ENCODE measurements at regions not wholly inside any gene's neighbourhood (a gene's known extent, or its start where the extent isn't known, plus 50 kb on each side); places are given as distances from the start of the nearest gene placed in this dataset.

GRCh38 chr22:44410451-44410991, 87.5 kb downstream of the RTL6 start:
- H3K27me3 ChIP-seq (ENCODE audit: control insufficient read depth in 2 of 2, insufficient read depth in 2 of 2, low read length in 2 of 2), result no peaks in the 10 kb centered on the region
- intact Hi-C loops (cut with micrococcal nuclease) (no loop called here), dilution Hi-C loops (cut with MboI; ENCODE audit: extremely low pct_ligation_motif_present, low sequenced_read_pairs) (no loop called here)
- POLR2A ChIA-PET, result no interaction called here
- DNase-seq (ENCODE audit: low read depth, low spot score) (no peak), FAIRE-seq (no peak)
- no peaks in the 10 kb centered on the region for H3K79me2 ChIP-seq (ENCODE audit: control insufficient read depth, insufficient read depth, low read length)
- H2AFZ ChIP-seq (ENCODE audit: low read depth, low read length), result no peak overlapping the region
- H3K9ac ChIP-seq (replicated peaks; ENCODE audit: extremely low read depth, insufficient read depth, low read length), result no peak overlapping the region
- H4K20me1 ChIP-seq (replicated peaks; ENCODE audit: control insufficient read depth, extremely low read depth, insufficient read depth, low read length), result no peaks in the 10 kb centered on the region
- H3K4me2 ChIP-seq (ENCODE audit: insufficient read depth, low read length), result no peak overlapping the region
- no peak overlapping the region for H3K27ac ChIP-seq (ENCODE audit: insufficient read depth, low read depth, low read length)
- TF ChIP-seq CTCF (IDR thresholded peaks at IDR 0.05; ENCODE audit: extremely low read depth in 1 of 2, insufficient read depth in 1 of 2, low read depth in 1 of 2, low read length in 2 of 2) (no peak), JUN (IDR thresholded peaks at IDR 0.05; ENCODE audit: borderline replicate concordance, insufficient read depth, insufficient read length, low read depth) (no peak), GATA2 (IDR thresholded peaks at IDR 0.05; ENCODE audit: insufficient read depth, insufficient read length, low read depth, low read length) (no peak), MAX (IDR thresholded peaks at IDR 0.05; ENCODE audit: insufficient read depth, insufficient read length) (no peak), POLR2AphosphoS5 (IDR thresholded peaks at IDR 0.05; ENCODE audit: insufficient read depth, low read depth, low read length) (no peak), MYC (IDR thresholded peaks at IDR 0.05; ENCODE audit: low read depth, low read length) (no peak), EZH2 (IDR thresholded peaks at IDR 0.05; ENCODE audit: borderline replicate concordance, low read depth, low read length, severe bottlenecking) (no peak), POLR2A (IDR thresholded peaks at IDR 0.05; ENCODE audit: low read depth, low read length) (no peak), FOS (IDR thresholded peaks at IDR 0.05; ENCODE audit: borderline replicate concordance, insufficient read depth, low read length) (no peak)
- BruUV-seq (replicated peaks), result no TSS peak
- H3K4me1 ChIP-seq (ENCODE audit: control insufficient read depth, extremely low read depth, insufficient read depth, low read length), result no peaks in the 10 kb centered on the region
- no peaks in the 10 kb centered on the region for H3K9me3 ChIP-seq (replicated peaks; ENCODE audit: control insufficient read depth, insufficient read depth, low read length)
- no peak overlapping the region for H3K4me3 ChIP-seq (replicated peaks in 1 of 3; ENCODE audit: insufficient read depth in 1 of 3, low read depth in 1 of 3, low read length in 3 of 3)
- H3K9me1 ChIP-seq (replicated peaks; ENCODE audit: control insufficient read depth, extremely low read depth, insufficient read depth, low read length), result no peaks in the 10 kb centered on the region
- H3K36me3 ChIP-seq (ENCODE audit: control insufficient read depth in 2 of 2, extremely low read depth in 1 of 2, insufficient read depth in 2 of 2, low read length in 2 of 2), result no peaks in the 10 kb centered on the region
- CTCF ChIA-PET, result no interaction called here

Measured in endothelial cell of umbilical vein (primary cell).